Mesothelial cell of epicardium (in vitro differentiated cells): ENCODE measurements at regions not wholly inside any gene's neighbourhood (a gene's known extent, or its start where the extent isn't known, plus 50 kb on each side); places are given as distances from the start of the nearest gene placed in this dataset.

Experiments used
- DNase-seq, 2 experiments: peaks; one replicate each; pipeline ENCODE4 v3.0.0; 2021; ENCODE audit warnings: low spot score in 2 of 2; ENCODE audit not compliant: unreplicated experiment in 2 of 2
- H3K27ac Mint-ChIP-seq: 2 replicates; pipeline ENCODE4 v1.8.0; 2021; ENCODE audit warnings: mixed read lengths
- H3K27me3 Mint-ChIP-seq: 2 replicates; pipeline ENCODE4 v1.8.0; 2021; ENCODE audit warnings: low read depth, mixed read lengths
- H3K36me3 Mint-ChIP-seq: 2 replicates; pipeline ENCODE4 v1.8.0; 2021; ENCODE audit warnings: mixed read lengths
- H3K4me1 Mint-ChIP-seq: 2 replicates; pipeline ENCODE4 v1.8.0; 2021; ENCODE audit warnings: mixed read lengths
- H3K4me3 Mint-ChIP-seq: 2 replicates; pipeline ENCODE4 v1.8.0; 2021; ENCODE audit warnings: mild to moderate bottlenecking, moderate library complexity, mixed read lengths
- H3K9me3 Mint-ChIP-seq: 2 replicates; pipeline ENCODE4 v1.8.0; 2021; ENCODE audit warnings: mixed read lengths
- CTCF ChIP-seq: fragments of 200-600 bp; sonication (generic); IDR thresholded peaks from one replicate; pipeline ENCODE4 v1.5.0; 2021; ENCODE audit warnings: antibody characterized with exemption; ENCODE audit not compliant: unreplicated experiment

DNA sequence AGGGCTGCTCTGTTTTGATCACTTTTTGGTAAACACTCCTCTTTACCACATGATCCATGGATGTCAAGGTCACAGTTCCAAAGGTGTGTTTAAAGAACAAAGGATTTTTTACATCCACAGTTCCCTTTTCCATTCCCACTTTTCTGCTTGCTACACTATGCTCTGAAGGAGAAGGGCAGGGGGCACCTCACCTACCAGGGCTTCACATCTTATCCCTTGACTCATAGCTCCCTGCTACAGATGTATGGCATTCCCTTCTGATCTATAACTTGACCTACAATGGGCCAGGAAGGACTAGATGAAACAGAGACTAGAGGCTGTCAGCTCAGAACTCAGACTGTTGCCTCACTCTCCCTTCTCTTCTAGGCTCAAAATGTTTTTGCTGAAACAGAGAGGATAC, 233.1 kb upstream of the RPS6KA3 start:
- TF ChIP-seq CTCF = no peak
- peaks cover 35% of the 10 kb centered on the region for H3K9me3 Mint-ChIP-seq
- H3K4me1 Mint-ChIP-seq = peaks cover 6% of the 10 kb centered on the region

DNA sequence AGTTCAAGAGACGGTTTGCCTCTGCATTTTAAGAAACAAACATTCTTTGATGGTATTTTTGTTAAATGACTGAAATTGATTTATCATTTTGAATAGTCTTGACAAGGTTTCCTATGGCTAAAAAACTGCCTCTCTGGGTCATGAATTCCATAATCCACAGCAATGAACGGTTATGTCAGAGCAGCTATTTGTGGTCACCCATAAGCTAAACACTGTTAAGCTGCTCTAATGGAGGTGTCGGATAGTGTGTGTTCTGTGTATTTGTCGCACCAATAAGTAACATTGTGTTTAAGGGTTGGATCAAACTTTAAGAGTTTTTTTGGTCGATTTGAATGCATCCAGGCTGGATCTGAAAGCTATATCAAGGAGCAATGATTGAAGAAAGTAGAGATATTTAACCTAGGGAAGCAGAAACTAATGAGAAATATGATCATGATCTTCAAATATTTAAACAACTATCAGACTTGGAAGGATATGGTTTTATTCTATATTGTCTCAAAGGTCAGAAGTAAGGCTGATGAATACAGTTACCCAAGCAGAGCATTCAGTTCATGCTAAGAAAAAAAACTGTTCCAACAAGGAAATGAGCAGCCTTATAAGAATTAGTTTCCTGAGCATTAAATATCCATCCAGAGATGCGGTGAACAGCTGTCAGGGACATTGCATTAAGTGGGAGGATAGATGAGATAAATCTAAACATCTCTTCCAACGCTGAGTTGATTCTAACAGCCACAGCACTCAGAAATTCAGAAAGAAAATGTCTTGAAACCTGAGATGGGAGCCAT, 232.3 kb upstream of the RPS6KA3 start:
- Mint-ChIP-seq H3K27ac (no peak overlapping the region), H3K27me3 (no peaks in the 10 kb centered on the region), H3K4me3 (no peak overlapping the region), H3K36me3 (no peaks in the 10 kb centered on the region), H3K9me3 (peaks cover 34% of the 10 kb centered on the region), H3K4me1 (peaks cover 6% of the 10 kb centered on the region)
- DNase-seq = no peak
- TF ChIP-seq CTCF = no peak

More for the DNA sequence above, 233.1 kb upstream of the RPS6KA3 start:
- no peaks in the 10 kb centered on the region for H3K36me3 Mint-ChIP-seq
- H3K27me3 Mint-ChIP-seq = no peaks in the 10 kb centered on the region
- H3K4me3 Mint-ChIP-seq = no peak overlapping the region
- H3K27ac Mint-ChIP-seq = no peak overlapping the region
- DNase-seq = no peak

GRCh38 chrX:20495575-20495974, 228.9 kb upstream of the RPS6KA3 start:
- Mint-ChIP-seq H3K27me3 (no peaks in the 10 kb centered on the region), H3K9me3 (peaks cover 21% of the 10 kb centered on the region), H3K27ac (no peak overlapping the region), H3K4me3 (no peak overlapping the region), H3K36me3 (no peaks in the 10 kb centered on the region), H3K4me1 (peaks cover 3% of the 10 kb centered on the region)
- no peak for TF ChIP-seq CTCF
- no peak for DNase-seq

DNA sequence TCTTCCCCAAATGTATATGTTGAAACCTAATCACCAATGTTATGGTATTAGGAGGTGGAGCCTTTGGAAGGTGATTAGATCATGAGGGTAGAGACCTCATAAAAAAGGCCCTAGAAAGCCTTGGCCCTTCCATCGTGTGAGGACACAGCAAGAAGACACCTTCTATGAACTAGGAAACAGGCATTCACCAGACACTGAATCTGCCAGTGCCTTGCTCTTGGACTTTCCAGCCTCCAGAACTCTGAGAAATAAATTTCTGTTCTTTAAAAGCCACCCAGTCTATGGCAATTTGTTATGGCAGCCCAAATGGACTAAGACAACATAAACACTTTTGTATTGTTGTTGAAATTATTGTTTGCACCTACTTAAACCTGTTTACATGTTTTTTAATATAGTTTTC, 221.8 kb upstream of the RPS6KA3 start:
- no peaks in the 10 kb centered on the region for H3K4me1 Mint-ChIP-seq

DNA sequence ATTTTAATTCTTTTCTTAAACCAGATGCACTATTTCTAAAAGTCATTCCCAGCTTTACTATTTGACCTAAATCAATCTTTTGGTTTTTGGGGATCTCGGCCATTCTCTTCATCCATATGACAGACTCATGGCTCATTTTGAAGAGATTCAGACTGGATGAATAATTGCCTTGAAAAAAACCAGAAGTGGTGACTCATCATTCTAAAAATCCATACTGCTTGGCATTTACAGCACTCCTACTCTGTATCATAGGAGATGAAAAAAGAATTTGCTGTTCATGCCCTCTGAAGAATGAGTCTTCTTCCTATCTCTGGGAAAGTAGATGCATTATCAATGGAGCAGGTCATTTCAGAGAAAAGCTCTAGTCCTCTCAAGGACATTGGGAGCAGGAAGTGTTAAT, 220.5 kb upstream of the RPS6KA3 start:
- Mint-ChIP-seq H3K4me3 (no peak overlapping the region), H3K36me3 (no peaks in the 10 kb centered on the region), H3K27me3 (no peaks in the 10 kb centered on the region), H3K27ac (no peak overlapping the region), H3K4me1 (no peaks in the 10 kb centered on the region), H3K9me3 (peaks cover 46% of the 10 kb centered on the region)
- TF ChIP-seq CTCF = no peak
- DNase-seq = no peak

More for the DNA sequence above, 221.8 kb upstream of the RPS6KA3 start:
- H3K9me3 Mint-ChIP-seq = peaks cover 41% of the 10 kb centered on the region
- no peak for DNase-seq
- no peak overlapping the region for H3K4me3 Mint-ChIP-seq
- TF ChIP-seq CTCF = no peak
- H3K27ac Mint-ChIP-seq = no peak overlapping the region
- H3K27me3 Mint-ChIP-seq = no peaks in the 10 kb centered on the region
- H3K36me3 Mint-ChIP-seq = no peaks in the 10 kb centered on the region
